ENCODE measurements at regions not wholly inside any gene's neighbourhood (a gene's known extent, or its start where the extent isn't known, plus 50 kb on each side); places are given as distances from the start of the nearest gene placed in this dataset.

DNA sequence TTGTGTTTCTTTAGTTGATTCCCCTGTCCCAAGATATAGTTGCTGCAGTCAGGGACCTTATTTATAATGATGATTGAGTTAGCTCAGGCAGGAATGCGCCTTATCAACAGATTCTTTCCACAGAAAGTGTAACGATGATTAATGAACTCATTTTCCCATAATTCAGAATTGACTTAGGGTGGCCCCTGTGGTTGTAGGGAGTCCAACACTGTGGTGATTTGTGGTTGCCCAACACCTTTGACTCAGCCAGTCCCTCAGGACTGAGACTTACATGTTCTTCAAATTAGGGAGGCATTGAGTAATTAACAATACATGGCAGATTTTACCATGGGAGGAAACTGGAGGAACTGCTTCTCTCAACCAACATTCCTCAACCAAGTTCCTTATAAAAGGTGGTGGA is 221.9 kb downstream of the GABRG2 start:
- Histone ChIP-seq H2BK120ac (ENCODE audit: low read depth, low read length, poor library complexity, severe bottlenecking) (no peak overlapping the region), H3K4me2 (ENCODE audit: insufficient read depth, insufficient read length, low read length) (no peak overlapping the region), H3K79me2 (ENCODE audit: insufficient read depth, low read length) (no peaks in the 10 kb centered on the region)

More for the DNA sequence above, 221.9 kb downstream of the GABRG2 start:
- peaks cover 0 to 1% of the 10 kb centered on the region in 2 experiments; a peak in 2 of 5 replicates for H3K9me3 Mint-ChIP-seq
- no peak overlapping the region for H3T11ph ChIP-seq (ENCODE audit: low read length)
- H3K23ac ChIP-seq (ENCODE audit: insufficient read length, low read depth, low read length) = no peak overlapping the region
- H3K56ac ChIP-seq (ENCODE audit: insufficient read length, low read depth, low read length) = no peak overlapping the region
- no peak overlapping the region for H2BK20ac ChIP-seq (ENCODE audit: low read depth, low read length, poor library complexity, severe bottlenecking)
- H4K91ac ChIP-seq (ENCODE audit: insufficient read length, low read depth, low read length) = no peak overlapping the region
- H3K4ac ChIP-seq (ENCODE audit: low read depth, low read length) = no peak overlapping the region
- no peak overlapping the region for H3K27ac ChIP-seq (ENCODE audit: insufficient read length, low read depth, low read length)
- TF ChIP-seq, protein P1, sequence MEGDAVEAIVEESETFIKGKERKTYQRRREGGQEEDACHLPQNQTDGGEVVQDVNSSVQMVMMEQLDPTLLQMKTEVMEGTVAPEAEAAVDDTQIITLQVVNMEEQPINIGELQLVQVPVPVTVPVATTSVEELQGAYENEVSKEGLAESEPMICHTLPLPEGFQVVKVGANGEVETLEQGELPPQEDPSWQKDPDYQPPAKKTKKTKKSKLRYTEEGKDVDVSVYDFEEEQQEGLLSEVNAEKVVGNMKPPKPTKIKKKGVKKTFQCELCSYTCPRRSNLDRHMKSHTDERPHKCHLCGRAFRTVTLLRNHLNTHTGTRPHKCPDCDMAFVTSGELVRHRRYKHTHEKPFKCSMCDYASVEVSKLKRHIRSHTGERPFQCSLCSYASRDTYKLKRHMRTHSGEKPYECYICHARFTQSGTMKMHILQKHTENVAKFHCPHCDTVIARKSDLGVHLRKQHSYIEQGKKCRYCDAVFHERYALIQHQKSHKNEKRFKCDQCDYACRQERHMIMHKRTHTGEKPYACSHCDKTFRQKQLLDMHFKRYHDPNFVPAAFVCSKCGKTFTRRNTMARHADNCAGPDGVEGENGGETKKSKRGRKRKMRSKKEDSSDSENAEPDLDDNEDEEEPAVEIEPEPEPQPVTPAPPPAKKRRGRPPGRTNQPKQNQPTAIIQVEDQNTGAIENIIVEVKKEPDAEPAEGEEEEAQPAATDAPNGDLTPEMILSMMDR (conservative IDR thresholded peaks at IDR 0.05) = no peak
- H2BK5ac ChIP-seq (ENCODE audit: insufficient read length, low read length) = no peak overlapping the region
- no peak overlapping the region for H3K4me3 Mint-ChIP-seq
- H3K14ac ChIP-seq (ENCODE audit: insufficient read depth, low read length) = no peak overlapping the region
- H3K27ac Mint-ChIP-seq = no peak overlapping the region
- no peak for DNase-seq
- no CpG with 5 or more reads among the region's 2 CpGs for WGBS (ENCODE audit: extremely low coverage, insufficient read length, low lambda C conversion rate)
- no peak overlapping the region for H2BK12ac ChIP-seq (ENCODE audit: insufficient read length, low read depth, low read length)
- no peaks in the 10 kb centered on the region for H3K27me3 ChIP-seq (ENCODE audit: insufficient read depth, low read length)
- no peak overlapping the region for H2AK5ac ChIP-seq (ENCODE audit: insufficient read length, low read length)
- H3K4me1 ChIP-seq (ENCODE audit: insufficient read depth, low read length) = no peaks in the 10 kb centered on the region
- no peaks in the 10 kb centered on the region for H3K23me2 ChIP-seq (ENCODE audit: insufficient read length, low read depth, low read length, poor library complexity, severe bottlenecking)
- no peaks in the 10 kb centered on the region for H3K79me1 ChIP-seq (ENCODE audit: insufficient read depth, low read depth, low read length, poor library complexity, severe bottlenecking)
- peaks cover 14 to 19% of the 10 kb centered on the region in 2 experiments for H3K4me1 Mint-ChIP-seq
- no peak overlapping the region for H4K8ac ChIP-seq (replicated peaks; ENCODE audit: insufficient read length, low read depth, low read length)
- no peak overlapping the region for H2AFZ ChIP-seq (ENCODE audit: low read length)
- H2BK15ac ChIP-seq (ENCODE audit: low read depth, low read length) = no peak overlapping the region
- no peaks in the 10 kb centered on the region for H3K9me3 ChIP-seq (ENCODE audit: control insufficient read depth, low read depth, low read length)
- H4K5ac ChIP-seq (ENCODE audit: insufficient read length, low read depth, low read length) = no peak overlapping the region
- no peak overlapping the region for H3K18ac ChIP-seq (ENCODE audit: insufficient read length, low read depth, low read length)
- H4K20me1 ChIP-seq (ENCODE audit: control insufficient read depth, insufficient read depth, insufficient read length) = no peaks in the 10 kb centered on the region
- H3K27me3 Mint-ChIP-seq (ENCODE audit: low read depth) = no peaks in the 10 kb centered on the region
- no peaks in the 10 kb centered on the region; a peak in 1 of 7 replicates for H3K36me3 Mint-ChIP-seq (ENCODE audit: insufficient read depth in 1 of 3, low read depth in 3 of 3)
- no peak overlapping the region for H3K9ac ChIP-seq (ENCODE audit: extremely low read depth, insufficient read length, low read length)
